ENCODE measurements at regions not wholly inside any gene's neighbourhood (a gene's known extent, or its start where the extent isn't known, plus 50 kb on each side); places are given as distances from the start of the nearest gene placed in this dataset.

DNA sequence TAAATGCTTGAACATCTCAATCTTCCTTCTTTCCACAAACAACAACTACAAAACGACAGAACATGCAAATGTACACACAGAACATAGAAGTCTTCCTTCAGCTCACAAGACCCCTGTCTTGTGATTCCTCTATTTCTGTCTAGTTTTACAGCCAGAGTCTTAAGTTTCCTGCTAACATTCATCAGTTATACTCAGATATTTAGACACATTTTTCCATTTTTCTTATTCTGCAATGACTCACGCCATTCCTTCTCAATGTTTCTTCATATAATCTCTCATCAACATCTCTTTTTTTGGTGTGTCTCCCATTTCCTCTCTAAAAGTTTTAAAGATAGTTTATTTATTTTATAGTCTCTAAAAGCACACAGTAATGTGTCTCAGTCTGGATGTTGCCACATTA lies 1872.9 kb upstream of the PCDH20 start:
- 58 to 60% methylated on average over 2 of the region's 2 CpGs for WGBS, 2 donors

DNA sequence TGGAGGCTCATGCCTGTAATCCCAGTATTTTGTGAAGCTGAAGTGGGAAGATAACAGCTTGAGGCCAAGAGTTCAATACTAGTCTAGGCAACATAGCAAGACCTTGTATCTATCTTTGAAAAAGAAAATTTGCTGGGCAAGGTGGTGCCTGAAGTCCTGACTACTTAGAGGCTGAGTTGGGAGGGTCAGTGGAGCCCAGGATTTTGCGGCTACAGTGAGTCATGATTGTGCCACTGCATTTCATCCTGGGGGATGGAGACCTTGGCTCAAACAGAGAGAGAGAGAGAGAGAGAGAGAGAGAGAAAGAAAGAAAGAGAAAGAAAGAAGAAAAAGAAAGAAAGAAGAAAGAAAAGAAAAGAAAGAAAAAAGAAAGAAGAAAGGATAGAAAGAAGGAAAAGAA lies 1872.3 kb upstream of the PCDH20 start:
- ATAC-seq (no peak), DNase-seq (no peak)
- no peaks in the 10 kb centered on the region for H3K27me3 ChIP-seq
- no peak overlapping the region for H3K4me3 ChIP-seq
- 94 to 100% methylated on average over 1 of the region's 1 CpG for WGBS, 2 donors
- TF ChIP-seq, protein P1, sequence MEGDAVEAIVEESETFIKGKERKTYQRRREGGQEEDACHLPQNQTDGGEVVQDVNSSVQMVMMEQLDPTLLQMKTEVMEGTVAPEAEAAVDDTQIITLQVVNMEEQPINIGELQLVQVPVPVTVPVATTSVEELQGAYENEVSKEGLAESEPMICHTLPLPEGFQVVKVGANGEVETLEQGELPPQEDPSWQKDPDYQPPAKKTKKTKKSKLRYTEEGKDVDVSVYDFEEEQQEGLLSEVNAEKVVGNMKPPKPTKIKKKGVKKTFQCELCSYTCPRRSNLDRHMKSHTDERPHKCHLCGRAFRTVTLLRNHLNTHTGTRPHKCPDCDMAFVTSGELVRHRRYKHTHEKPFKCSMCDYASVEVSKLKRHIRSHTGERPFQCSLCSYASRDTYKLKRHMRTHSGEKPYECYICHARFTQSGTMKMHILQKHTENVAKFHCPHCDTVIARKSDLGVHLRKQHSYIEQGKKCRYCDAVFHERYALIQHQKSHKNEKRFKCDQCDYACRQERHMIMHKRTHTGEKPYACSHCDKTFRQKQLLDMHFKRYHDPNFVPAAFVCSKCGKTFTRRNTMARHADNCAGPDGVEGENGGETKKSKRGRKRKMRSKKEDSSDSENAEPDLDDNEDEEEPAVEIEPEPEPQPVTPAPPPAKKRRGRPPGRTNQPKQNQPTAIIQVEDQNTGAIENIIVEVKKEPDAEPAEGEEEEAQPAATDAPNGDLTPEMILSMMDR (IDR thresholded peaks at IDR 0.05): no peak
- no peak for TF ChIP-seq POLR2A (IDR thresholded peaks at IDR 0.05)
- intact Hi-C loops (cut with DNase I): no loop called here
- no peak overlapping the region for H3K27ac ChIP-seq
- no peaks in the 10 kb centered on the region for H3K4me1 ChIP-seq
- no peaks in the 10 kb centered on the region for H3K9me3 ChIP-seq
- H3K36me3 ChIP-seq (replicated peaks in 1 of 2; ENCODE audit: insufficient read depth in 1 of 2, low read depth in 2 of 2): no peaks in the 10 kb centered on the region

More for the DNA sequence above, 1872.9 kb upstream of the PCDH20 start:
- Histone ChIP-seq H3K27ac (no peak overlapping the region), H3K4me1 (no peaks in the 10 kb centered on the region), H3K9me3 (no peaks in the 10 kb centered on the region), H3K36me3 (replicated peaks in 1 of 2; ENCODE audit: insufficient read depth in 1 of 2, low read depth in 2 of 2) (no peaks in the 10 kb centered on the region), H3K4me3 (no peak overlapping the region), H3K27me3 (no peaks in the 10 kb centered on the region)
- TF ChIP-seq, protein P1 (IDR thresholded peaks at IDR 0.05): no peak
- no peak for TF ChIP-seq POLR2A (IDR thresholded peaks at IDR 0.05)
- no peak for ATAC-seq
- intact Hi-C loops (cut with DNase I): no loop called here
- no peak for DNase-seq

GRCh38 chr13:63285426-63285825 lies 1869.8 kb upstream of the PCDH20 start:
- Histone ChIP-seq H3K4me3 (no peak overlapping the region), H3K36me3 (replicated peaks in 1 of 2; ENCODE audit: insufficient read depth in 1 of 2, low read depth in 2 of 2) (no peaks in the 10 kb centered on the region), H3K27ac (no peak overlapping the region), H3K9me3 (no peaks in the 10 kb centered on the region), H3K4me1 (no peaks in the 10 kb centered on the region), H3K27me3 (no peaks in the 10 kb centered on the region)
- intact Hi-C loops (cut with DNase I): no loop called here
- no peak for ATAC-seq
- TF ChIP-seq POLR2A (IDR thresholded peaks at IDR 0.05): no peak
- TF ChIP-seq, protein P1 (IDR thresholded peaks at IDR 0.05): no peak
- no peak for DNase-seq
- 69 to 77% methylated on average over 1 of the region's 1 CpG for WGBS, 2 donors

DNA sequence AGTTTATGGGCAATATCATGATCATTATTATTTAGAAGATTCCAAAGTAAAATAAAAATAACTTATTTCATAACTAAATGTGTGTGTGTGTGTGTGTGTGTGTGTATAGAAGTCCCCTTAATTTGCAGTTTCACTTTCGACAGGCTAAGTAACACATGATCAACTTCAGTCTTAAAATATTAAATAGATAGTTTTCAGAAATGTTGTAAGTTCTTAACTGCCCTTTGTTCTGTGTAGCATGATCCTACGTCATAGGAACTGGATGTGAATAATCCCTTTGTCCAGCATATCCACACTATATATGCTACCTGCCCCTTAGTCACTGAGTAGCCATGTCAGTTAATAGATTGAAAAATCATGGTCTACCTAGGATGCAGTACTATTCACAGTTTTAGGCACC lies 1863.5 kb upstream of the PCDH20 start:
- Histone ChIP-seq H3K4me1 (no peaks in the 10 kb centered on the region), H3K4me3 (no peak overlapping the region)
- 39 to 62% methylated on average over 2 of the region's 2 CpGs for WGBS, 2 donors

GRCh38 chr13:63274772-63275171 lies 1859.1 kb upstream of the PCDH20 start:
- Histone ChIP-seq H3K4me3 (no peak overlapping the region), H3K27ac (no peak overlapping the region), H3K27me3 (no peaks in the 10 kb centered on the region), H3K4me1 (no peaks in the 10 kb centered on the region), H3K9me3 (no peaks in the 10 kb centered on the region), H3K36me3 (replicated peaks in 1 of 2; ENCODE audit: insufficient read depth in 1 of 2, low read depth in 2 of 2) (no peaks in the 10 kb centered on the region)
- ATAC-seq: no peak
- TF ChIP-seq, protein P1 (IDR thresholded peaks at IDR 0.05): no peak
- TF ChIP-seq POLR2A (IDR thresholded peaks at IDR 0.05): no peak
- WGBS, 2 donors: 54 to 75% methylated on average over 1 of the region's 1 CpG
- intact Hi-C loops (cut with DNase I): no loop called here
- DNase-seq: no peak

More for the DNA sequence above, 1863.5 kb upstream of the PCDH20 start:
- no peak for DNase-seq
- no peaks in the 10 kb centered on the region for H3K9me3 ChIP-seq
- intact Hi-C loops (cut with DNase I): no loop called here
- H3K27ac ChIP-seq: no peak overlapping the region
- no peaks in the 10 kb centered on the region for H3K27me3 ChIP-seq
- no peak for ATAC-seq
- TF ChIP-seq POLR2A (IDR thresholded peaks at IDR 0.05): no peak
- TF ChIP-seq, protein P1 (IDR thresholded peaks at IDR 0.05): no peak
- no peaks in the 10 kb centered on the region for H3K36me3 ChIP-seq (replicated peaks in 1 of 2; ENCODE audit: insufficient read depth in 1 of 2, low read depth in 2 of 2)
